ENCODE measurements at regions not wholly inside any gene's neighbourhood (a gene's known extent, or its start where the extent isn't known, plus 50 kb on each side); places are given as distances from the start of the nearest gene placed in this dataset.

GRCh38 chr3:20997183-20997582 is 753.8 kb downstream of the ZNF385D start:
- TF ChIP-seq CTCF (conservative IDR thresholded peaks at IDR 0.05 in 1 of 2, IDR thresholded peaks at IDR 0.05 in 1 of 2; ENCODE audit: extremely low read depth in 1 of 2, insufficient read depth in 1 of 2, low read depth in 1 of 2, low read length in 2 of 2): no peak
- no peak for TF ChIP-seq EZH2 (IDR thresholded peaks at IDR 0.05; ENCODE audit: borderline replicate concordance, low read length)

All from mammary epithelial cell (primary cell).